Epidermal melanocyte (primary cell): ENCODE measurements at regions not wholly inside any gene's neighbourhood (a gene's known extent, or its start where the extent isn't known, plus 50 kb on each side); places are given as distances from the start of the nearest gene placed in this dataset.

ENCODE experiments used
- DNase-seq: peaks from one replicate; pipeline ENCODE4 v3.0.0; 2011; ENCODE audit warnings: low spot score; ENCODE audit not compliant: insufficient read length

GRCh38 chr6:167733740-167734661, 92.7 kb upstream of the AFDN start:
- peak; percentile 57 for DNase-seq

- DNase-seq: no peak
Observed at GRCh38 chr6:167734662-167735083, 92.0 kb upstream of the AFDN start.

- no peak for DNase-seq
Observed at GRCh38 chr6:167735084-167735950, 91.4 kb upstream of the AFDN start.

- no peak for DNase-seq
Observed at GRCh38 chr6:167735951-167736288, 90.8 kb upstream of the AFDN start.

DNA sequence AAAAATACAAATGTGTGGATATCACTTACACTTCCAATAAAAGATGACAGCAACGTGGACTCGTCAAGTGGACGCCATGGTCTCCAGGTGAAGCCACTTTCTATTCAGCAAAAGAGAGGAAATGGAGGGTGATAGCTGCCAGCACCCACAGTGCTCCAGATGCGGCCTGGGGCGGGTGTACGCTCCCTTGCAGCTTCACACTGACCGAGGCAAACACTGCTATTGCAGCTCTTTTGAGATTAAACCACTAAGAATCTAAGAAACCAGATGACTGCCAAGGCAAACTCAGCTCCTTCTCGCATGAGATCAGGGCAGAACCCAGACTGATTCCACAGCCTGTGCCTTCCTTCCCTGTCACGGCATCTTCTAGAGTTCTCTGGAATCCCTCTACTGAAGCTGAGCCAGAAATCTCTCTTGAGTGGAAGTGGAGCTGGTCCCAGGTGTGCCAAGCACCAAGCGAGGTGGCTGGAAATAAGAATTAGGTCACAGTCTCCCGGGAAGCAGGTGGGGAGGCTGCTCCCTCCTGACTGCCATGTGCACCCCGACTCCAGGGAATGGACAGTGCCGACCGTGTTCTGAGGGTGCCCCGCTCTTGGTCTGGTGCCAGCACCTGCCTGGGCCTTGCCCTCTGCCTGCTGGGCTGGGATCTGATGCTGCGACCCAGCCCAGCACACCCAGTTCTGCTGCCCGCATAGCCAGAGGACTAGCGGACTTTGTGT, 90.1 kb upstream of the AFDN start:
- no peak for DNase-seq

DNA sequence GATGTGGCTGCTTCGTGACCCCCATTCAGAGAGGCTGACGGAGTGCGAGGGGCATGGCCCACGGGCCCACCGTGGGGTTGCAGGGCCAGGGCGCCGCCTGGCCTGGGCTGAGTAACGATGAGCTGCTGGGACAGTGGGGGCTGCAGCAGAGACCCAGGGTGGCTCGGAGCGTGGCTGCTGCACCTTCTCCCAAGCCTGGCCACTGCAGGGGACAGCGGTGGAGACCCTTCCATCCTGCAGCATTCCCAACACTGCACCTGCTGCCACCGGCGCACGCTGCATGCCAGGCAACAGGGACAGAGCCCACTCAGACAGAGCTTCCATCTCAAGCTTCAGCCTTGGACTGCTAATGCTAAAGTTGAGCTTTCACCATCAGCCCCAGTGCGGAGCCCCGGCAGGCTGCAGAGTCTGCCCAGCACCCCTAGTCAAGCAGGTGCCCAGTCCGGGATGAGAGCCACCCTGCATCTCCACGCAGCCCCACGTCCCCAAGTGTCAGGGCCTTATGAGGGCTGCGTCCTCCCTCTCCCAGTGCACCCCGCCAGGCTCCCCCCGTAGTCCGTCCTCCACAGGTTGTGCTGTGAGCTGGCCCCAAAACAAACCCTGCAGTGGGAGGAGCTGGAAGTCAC, 89.4 kb upstream of the AFDN start:
- DNase-seq: no peak

GRCh38 chr6:167738386-167738785, 88.3 kb upstream of the AFDN start:
- DNase-seq: no peak

- no peak for DNase-seq
Observed at GRCh38 chr6:167739721-167740475, 86.8 kb upstream of the AFDN start.

DNA sequence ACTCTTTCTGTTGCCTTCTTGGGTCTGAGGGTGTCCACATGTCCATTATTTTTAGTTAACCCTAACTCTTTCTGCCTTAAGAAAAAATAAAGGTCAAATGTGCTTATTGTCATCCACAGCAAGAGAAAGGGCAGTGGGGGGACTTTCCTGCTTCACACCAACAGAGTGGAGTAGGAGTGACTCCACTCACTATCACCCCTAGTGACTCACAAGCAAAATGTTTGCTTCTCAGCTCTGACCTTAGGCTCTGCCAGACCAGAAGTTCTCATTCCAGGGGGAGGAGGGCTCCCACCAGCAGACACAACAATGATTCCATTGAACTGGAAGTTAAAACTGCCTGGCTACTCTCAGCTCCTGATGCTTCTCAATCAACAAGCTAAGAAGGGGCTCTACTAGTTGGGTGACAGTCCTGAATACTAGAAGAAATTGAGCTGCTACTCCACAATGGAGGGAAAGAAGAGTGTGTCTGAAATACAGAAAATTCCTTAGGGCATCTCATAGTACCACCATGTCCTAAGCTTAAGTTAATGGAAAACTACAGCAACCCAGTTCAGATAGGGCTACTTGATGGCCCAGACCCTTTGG, 83.9 kb upstream of the AFDN start:
- DNase-seq: peak; percentile 40

DNA sequence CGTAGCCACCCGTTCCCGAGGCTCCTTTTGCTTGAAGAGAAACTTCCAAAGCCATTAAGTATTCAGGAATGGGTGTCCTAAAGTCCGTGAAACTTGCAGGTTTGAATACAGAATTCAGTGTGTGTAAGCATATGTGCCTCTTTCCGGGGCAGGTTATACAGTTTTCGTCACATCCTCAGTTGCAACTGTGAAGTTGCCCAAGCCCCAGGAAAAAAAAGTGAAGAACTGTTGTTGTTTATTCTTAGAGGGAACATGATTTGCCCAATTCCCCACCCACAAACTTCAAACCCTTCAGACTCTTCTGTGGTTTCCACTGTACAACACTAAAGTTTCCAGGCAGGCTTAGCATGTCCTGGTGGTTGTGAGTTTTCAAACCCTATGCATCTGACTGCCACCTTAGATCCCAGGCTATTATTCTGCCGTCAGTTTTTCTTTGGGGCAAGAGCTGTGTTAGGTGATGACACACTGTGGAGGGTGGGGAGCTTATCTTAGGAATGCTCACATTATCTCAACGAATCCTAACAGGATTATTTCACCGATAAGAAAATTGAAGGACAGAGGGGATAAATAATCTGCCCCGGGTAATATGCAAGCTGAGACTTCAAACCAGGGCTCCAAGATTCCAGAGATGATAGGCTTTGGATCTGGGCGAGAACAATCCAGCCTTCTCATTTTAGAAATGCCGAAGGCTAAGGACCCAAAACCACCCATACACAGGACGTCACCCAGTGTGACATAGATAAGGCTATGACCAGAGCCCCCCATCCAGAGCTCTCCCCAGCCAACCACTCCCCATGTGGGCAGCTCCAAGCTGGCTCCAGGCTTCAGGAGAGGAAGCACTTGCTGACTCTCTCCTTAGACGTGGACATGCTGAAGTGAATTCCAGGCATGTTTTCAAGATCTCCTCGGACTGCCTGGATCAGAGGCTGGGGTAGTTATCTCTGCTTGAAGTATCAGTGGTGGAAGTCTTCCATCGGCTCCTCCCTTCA, 81.7 kb upstream of the AFDN start:
- no peak for DNase-seq

GRCh38 chr6:167745670-167746389, 80.9 kb upstream of the AFDN start:
- DNase-seq: no peak

DNA sequence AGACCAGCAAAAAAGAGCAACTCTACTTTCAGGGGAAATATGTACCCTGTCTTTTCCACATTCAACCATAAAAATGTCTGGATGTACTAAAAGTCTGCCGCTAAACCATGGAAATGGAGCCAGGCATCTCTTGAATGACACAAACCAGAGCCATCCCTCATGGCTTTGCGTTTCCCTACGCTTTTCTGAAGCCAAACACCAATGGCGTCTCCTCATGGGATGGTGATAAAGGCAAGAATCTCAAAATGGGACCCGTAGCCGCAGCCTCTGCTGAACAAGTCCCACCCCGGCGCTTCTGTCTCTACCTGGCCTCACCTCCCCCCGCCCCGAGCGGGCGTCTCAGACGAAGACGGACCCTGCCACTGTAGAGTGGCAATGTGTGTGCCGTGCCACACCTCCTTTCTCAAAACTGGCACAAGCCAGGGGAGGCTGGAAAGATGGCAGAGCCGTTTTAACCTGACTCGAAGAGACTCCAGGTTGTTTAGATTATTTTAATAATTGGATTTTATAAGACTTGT, 80.3 kb upstream of the AFDN start:
- DNase-seq: no peak

DNA sequence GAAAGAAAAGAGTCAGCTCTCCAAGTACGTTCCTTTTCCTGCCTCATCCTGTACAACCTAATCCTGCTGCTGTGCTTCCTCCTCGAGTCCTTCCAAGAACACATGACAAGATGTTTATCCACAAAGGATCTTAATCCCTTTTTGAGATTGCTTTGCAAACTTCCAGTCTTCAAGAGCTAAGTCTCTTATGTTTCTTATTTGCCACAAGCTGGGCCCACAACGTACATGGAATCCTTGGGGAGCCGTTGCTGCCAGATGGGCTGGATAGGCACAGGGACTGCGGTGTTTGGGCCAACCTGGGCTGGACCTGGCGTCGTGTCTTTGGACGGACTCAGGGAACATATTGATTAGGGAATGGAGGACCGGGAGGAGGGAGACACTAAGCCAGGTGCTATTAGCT, 79.7 kb upstream of the AFDN start:
- no peak for DNase-seq

- no peak for DNase-seq
Observed at GRCh38 chr6:167747645-167748044, 79.1 kb upstream of the AFDN start.

- DNase-seq: no peak
Observed at GRCh38 chr6:167748046-167748445, 78.7 kb upstream of the AFDN start.

DNA sequence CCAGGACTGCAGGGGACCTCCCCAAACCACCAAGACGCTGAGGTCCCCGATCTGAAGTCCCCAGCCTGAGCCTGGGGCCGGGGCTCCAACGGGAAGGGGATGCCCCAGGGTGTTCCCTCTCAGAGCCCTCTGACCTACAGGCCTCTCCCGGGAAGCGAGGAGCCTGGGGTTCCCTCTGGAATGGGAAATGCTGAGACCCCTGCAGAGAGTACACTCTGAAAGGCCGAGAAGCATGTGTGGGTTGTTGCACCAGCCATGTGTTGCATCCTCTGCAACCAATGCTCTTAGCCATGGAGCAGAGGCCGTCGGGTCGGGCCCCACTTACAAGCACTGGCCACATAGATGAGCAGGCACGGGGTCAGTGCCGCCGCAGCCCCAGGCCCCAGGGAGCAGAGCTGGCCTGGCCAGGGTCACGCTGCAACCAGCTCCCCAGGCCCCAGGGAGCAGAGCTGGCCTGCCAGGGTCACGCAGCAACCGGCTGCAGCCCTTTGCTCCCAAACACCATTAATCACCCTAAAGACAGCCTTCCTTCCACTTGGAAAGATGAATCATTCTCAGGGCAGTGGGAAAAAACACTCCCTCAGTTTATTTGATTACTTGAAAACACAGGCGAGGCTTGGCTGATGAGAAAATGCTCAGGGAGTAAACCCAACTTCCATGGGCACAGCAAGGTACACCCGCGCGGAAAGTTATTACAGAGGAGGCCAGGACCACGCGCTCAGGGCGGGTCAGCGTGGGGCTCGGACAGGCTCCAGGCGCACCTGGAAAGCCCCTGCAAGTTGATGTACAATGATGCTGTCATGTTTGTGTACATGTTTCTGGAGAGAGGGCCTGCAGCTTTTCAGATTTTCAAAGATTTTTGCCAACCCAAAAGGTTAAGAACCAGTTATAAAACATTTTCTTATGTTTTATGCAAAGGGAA, 78.0 kb upstream of the AFDN start:
- DNase-seq: no peak

DNA sequence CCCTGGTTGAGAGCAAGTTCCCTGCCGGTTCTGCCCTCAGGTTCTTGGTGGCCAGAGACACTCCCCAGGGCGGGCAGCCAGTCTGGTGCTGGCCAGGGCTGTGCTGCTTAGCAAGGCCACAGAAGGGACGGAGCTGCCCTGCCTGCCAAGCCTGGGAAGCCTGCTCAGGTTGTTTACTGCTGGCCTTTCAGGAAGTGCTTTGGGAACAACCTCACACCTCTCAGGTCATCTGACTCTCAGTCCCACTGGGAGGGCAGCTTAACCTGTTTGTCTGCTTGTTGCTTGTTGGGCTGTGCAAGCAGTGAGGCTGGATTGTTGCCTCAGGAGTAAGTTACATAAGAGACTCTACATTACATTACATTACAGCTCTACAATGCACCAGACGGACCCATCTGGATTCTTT, 75.8 kb upstream of the AFDN start:
- DNase-seq: no peak
